ENCODE measurements at regions not wholly inside any gene's neighbourhood (a gene's known extent, or its start where the extent isn't known, plus 50 kb on each side); places are given as distances from the start of the nearest gene placed in this dataset.

DNA sequence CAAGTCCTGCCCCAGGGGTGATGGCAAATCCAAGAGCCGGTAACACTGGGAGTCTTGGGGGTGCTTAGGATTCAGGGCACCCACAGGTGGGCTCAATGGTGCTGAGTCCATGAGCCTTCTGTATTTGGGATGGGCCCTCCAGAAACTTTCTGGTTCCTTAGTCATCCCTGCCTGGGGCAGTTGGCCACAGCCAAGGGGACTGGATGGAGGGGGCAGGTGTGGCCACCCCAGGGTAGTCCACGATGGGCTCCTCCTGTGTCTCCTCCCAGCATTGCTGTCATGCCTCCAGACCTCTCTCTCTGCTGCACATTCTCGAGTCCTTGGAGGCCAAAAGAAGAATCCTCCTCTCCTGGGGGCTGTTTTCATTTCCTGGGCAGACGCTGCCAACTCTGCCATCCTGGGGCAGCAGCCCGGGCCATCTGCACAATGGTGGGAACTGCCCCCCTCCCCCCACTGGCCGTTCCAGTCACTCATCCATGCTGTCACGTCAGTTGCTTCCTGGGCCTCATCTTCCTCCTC lies 158.0 kb upstream of the TWIST2 start:
- no peak for DNase-seq

- no peak for DNase-seq
Observed at GRCh38 chr2:238690511-238690910, 157.4 kb upstream of the TWIST2 start.

GRCh38 chr2:238691596-238692491 lies 156.0 kb upstream of the TWIST2 start:
- peak; percentile 32 for DNase-seq

GRCh38 chr2:238692562-238692961 lies 155.3 kb upstream of the TWIST2 start:
- peak; percentile 27 for DNase-seq

DNA sequence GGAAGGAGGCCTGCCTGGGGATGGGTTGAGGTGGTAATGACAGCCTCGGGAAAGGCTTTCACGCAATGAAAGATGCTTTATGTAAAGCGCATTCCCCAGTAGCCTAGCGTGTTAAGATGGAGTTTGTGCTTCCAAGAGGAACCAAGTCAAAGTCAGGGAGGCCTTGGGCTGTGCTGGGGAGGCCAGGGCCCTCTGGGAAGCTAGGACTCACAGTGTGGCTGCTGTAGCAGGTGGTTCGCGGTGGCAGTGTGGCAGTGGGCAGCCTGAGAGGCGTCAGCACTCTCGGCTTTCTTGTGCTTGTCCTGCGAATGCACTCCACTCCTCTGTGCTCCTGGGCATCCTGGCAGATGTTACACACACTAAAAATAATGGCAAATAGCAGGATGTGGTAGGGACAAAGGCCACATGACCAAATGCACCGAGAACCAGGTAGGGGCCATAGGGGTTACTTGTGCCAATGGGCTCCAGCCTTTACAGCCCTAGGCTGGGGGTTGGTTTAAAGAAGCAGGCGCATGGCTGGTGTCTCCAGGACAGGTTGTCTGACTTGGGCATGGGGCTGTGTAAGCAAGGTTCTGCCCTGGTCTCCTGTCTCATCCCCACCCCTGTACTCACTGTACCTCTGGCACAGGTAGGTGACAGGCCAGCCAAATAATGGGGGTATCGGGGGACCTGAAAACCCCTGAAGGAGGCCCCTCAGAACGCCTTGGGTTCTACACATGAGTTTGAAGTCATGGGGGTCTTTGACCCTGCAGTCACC lies 154.4 kb upstream of the TWIST2 start:
- peak; percentile 36 for DNase-seq

DNA sequence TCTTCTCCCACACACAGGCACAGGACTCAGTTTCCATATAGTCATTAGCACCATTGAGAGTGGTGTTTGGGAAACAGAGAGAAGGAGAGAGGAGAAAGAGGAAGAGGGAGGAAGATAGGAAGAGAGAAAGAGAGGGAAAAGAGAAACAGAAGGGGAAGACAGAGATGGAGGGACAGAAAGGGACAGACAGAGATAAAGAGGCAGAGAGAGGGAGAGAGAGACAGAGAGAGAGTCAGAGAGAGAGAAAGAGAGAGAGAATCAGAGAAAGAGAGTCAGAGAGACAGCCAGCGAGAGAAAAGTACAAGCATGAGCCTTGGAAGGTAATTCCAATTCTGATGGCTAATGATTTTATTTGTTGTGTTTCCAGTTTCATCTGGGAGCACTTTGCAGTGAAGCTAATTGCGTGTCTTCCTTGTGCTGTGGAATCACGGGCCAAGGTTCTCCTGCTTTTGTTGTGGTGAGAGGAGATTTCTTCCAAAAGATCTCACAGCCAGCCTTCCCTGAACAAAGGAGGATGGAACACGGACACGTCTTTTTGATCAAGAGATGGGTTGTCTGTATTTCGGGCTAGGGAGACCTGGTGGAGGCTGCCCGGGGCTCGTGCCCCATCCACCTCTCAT lies 153.6 kb upstream of the TWIST2 start:
- peak; percentile 34 for DNase-seq

DNA sequence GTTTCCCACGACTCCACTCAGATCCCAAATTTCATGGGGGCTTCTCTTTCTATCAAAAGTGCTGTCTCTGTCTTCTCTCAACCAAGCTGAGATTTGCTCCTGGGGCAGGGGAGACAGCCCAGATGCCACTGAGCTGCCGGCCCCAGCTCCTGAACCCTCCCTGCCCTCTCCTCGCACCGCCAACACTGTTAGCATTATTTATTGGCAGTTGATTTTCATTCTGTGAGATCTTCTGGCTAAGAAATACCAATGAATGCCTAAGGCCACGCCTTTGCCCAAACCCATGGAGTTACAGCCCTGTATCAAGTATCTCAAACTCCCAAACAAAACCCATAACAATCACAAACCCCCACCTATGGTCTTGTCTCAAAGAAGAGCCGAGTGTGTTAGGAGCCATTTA lies 153.0 kb upstream of the TWIST2 start:
- no peak for DNase-seq

DNA sequence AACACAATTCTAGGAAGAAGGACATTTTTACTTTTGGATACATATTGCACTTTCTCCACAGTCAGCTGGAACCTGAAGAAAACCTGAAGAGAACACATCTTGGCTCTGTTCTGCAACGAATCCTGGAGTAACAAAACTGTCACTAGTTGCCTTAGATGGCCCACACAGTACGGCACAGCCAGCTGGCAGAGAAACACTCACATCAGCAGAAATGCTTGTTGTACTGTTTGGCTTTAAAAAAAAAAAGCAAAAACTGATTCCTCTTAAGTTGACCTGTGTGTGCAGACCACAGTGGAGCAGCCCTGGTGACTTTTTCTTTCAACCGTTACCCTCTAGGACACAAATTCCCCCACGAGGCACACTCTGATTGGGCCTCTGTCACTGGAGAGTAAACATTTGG lies 152.3 kb upstream of the TWIST2 start:
- DNase-seq = peak; percentile 47

GRCh38 chr2:238696331-238696730 lies 151.6 kb upstream of the TWIST2 start:
- DNase-seq = peak; percentile 24

- no peak for DNase-seq
Observed at GRCh38 chr2:238696786-238697185, 151.1 kb upstream of the TWIST2 start.

DNA sequence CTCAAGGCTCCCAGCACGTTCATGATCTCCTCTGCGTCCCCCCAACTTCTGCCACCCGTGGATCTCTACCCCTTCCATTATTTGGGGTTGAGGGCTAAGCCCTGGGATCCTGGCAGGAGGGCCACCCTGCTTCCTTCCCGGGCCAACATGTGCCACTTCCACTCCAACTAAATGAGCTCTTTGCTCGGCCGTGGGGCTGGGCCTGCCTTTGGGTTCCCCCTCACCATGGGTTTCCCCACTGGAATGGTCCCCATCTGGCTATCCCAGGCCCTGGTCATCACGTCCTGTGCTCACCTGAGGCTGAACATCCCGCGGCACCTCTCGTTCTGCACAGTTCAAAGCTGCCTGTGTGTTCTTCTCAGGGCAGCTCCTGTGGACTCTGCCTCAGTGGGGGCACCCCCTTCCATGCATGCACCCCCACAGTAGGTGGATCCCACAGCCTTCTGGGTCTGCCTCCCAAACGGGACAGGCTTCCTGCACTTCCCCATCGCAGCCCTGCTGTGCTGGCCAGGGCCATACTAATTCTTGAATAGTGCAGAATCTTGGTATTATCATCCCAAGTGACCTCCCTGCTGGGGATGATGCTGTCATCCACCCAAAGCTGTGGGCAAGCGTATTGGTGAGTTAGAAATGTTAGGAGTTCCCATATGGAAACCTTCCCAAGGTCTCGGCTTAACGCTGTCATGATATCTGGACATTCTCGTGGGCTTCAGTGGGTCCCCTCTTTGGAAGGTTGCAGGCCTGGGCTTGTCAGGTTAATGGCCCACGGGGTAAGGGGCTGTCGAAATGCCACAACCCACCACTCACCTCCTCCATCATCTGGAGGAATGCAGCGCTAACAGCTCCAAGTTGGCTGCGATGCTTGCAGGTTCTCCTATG lies 150.5 kb upstream of the TWIST2 start:
- peak; percentile 26 for DNase-seq

GRCh38 chr2:238698072-238698352 lies 149.9 kb upstream of the TWIST2 start:
- DNase-seq = no peak

DNA sequence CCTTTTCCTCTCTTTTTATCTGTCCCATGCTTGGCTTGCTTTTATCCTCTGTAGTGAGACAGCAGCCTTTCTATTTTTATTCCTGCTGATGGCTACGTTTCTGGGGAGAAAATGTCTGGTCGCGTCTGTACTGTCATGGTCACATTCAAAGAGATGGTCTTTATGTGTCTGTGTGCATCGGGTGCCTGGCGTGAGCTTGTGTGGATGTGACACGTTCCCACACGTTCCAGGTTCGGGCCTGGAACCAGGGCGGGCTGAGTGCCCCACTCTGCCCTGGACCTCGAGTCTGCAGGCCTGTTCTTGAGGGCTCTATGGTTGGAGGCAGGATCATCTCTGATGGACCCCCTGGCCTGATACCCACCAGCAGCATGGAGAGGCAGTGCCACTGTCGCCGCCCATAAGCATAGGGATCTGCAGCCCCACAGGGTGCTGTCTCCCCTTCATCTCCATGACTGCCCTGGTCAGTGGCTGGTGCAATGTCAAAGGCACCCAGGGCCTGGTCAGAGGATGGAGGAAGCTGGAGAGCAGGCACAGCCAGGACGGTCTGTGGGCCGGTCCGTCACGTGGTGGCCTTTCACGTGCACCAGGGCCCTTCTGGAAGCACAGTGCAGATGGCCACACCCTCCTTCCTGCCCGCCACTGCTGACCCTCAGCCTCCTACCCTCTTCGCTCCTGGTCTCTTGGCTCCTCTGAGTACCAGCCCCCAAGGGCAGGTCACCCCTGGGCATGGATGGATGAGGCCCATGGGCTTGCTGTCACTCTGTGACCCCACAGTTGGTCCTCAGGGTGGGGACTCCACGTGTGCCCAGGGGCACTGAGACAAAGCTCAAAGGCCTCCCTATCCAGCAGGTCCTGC lies 149.2 kb upstream of the TWIST2 start:
- peak; percentile 38 for DNase-seq

DNA sequence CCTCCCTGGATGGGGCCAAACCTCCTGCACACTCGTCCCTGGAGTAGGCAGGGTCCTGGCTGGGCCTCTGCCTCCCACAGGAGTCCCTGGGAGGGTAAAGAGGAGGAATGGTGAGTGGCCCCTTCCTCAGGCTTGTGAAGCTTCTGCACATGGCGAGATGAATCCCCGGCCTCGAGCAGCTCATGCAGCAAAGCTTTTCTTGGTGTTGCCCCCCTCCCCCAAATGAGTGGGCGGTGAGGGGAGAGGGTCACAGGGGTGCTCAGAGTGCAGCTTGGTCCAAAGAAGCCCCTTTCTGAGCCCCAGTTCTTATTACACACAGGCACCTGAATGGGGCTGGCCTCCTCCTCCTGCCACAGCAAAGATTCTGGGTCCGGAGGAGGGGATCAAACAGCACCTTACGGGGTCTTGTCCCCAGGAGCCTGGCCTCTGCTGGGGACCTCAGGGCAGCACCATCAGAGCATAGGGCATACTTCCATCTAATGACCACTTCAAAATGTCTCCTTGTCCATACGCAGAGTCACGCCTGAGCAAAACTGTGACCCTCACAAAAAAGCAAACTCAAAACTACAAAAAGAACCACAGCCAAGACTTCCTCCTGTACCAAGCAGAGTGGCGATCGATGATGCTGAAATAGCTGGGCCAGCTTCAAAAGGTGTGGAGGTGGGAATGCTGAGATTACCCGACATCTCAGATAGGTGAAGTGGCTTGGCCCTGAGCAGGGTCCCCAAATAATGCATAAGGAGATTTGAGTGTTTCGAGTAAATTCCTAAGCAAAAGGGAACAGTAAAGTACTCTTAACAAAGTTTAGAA lies 148.4 kb upstream of the TWIST2 start:
- DNase-seq = no peak

- DNase-seq = no peak
Observed at GRCh38 chr2:238700117-238700457, 147.8 kb upstream of the TWIST2 start.

DNA sequence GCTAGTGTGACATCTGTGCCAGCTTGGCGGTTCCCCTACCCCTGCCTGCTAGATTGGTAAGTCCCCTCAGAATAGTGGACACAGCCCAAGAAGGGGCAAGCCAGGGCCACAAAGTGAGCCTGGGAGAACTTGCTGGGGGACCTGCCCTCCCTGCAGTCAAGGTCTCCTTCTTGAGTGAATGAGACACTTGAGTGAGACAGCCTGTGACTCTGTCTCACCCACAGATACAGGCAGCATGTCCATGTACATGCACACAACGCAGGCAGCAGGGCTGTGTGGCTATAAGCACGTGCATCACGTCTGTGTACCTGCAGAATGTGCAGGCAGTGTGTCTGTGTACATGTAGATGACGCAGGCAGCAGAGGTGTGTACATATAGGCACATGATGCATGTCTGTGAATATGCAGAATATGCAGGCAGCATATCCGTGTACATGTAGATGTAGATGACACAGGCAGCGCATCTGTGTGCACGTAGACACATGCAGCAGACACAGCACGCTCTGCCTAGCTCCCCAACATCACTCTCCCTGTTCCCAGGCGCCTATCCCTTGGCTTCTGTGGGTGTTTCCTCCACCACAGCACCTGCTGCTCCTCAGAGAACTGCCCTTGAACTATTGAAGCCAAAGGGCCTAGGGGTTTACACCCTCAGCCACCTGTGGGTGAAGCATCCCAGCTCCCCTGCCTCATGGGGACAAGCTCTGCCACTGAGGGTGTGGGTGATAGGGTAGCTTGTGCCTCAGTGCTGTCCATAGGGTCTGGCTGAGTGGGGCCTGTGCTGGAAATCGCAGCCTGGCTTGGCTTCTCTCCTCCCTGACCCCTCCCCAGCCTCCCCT lies 147.2 kb upstream of the TWIST2 start:
- DNase-seq = no peak

GRCh38 chr2:238701341-238702206 lies 146.3 kb upstream of the TWIST2 start:
- DNase-seq = no peak

DNA sequence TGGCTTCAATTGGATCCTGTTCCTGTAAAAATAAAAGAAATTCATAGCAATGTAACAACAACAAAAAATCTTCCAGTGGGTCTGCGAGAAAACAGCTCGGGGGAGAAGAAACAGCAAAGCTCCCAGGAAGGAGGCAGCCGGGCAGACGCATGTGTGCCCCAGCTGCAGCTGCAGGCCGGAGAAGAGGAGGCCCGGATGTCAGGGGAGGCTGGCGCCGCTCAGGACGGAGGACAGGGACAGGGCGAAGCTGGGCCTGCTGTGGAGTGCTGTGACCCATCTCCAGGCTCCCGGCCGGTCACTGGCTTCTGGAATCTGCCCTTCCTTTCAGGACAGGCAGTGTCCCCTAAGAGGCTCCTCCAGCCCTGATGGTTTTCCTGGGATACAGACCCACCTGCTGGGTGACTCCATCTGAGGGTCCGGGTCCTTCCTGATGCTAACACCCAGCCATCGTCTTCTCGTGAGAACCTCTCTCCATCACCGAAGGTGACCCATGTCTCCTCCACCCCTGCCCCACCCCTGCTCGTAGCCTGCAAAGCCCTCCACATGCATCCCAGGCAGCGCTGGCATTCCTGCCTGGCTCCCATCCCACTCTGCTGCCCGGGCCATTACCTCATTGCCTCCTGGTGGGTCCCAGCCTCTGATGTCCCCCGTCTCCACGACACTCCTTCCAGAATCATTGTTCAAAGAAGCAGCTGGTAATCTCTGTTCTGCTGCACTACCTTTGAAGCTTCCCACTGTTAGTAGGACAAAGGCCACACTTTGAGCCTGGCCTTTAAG lies 145.4 kb upstream of the TWIST2 start:
- DNase-seq = no peak

Data from right forelimb (tissue), 1 donor.